ENCODE measurements at regions not wholly inside any gene's neighbourhood (a gene's known extent, or its start where the extent isn't known, plus 50 kb on each side); places are given as distances from the start of the nearest gene placed in this dataset.

GRCh38 chr1:239755107-239755912 lies 336.4 kb upstream of the FMN2 start:
- Histone ChIP-seq H4K20me1 (ENCODE audit: insufficient read depth, low read length) (no peaks in the 10 kb centered on the region), H3K9me3 (ENCODE audit: insufficient read depth, low read length) (no peaks in the 10 kb centered on the region), H3K79me2 (ENCODE audit: low read length) (no peaks in the 10 kb centered on the region), H3K4me3 (ENCODE audit: low read length) (no peak overlapping the region), H3K4me1 (ENCODE audit: low read length) (no peaks in the 10 kb centered on the region), H3K36me3 (replicated peaks; ENCODE audit: low read depth, low read length) (no peaks in the 10 kb centered on the region), H3K27ac (ENCODE audit: low read length) (no peak overlapping the region), H3K4me2 (ENCODE audit: low read length) (no peak overlapping the region), H3K9ac (ENCODE audit: low read length) (no peak overlapping the region), H2AFZ (ENCODE audit: low read depth, low read length) (no peak overlapping the region), H3K27me3 (ENCODE audit: low read depth, low read length) (peaks cover 5% of the 10 kb centered on the region; the same call in 1 of the 2 replicates)
- no peak for TF ChIP-seq EZH2phosphoT487 (IDR thresholded peaks at IDR 0.05; ENCODE audit: low read depth)
- TF ChIP-seq, protein P1, sequence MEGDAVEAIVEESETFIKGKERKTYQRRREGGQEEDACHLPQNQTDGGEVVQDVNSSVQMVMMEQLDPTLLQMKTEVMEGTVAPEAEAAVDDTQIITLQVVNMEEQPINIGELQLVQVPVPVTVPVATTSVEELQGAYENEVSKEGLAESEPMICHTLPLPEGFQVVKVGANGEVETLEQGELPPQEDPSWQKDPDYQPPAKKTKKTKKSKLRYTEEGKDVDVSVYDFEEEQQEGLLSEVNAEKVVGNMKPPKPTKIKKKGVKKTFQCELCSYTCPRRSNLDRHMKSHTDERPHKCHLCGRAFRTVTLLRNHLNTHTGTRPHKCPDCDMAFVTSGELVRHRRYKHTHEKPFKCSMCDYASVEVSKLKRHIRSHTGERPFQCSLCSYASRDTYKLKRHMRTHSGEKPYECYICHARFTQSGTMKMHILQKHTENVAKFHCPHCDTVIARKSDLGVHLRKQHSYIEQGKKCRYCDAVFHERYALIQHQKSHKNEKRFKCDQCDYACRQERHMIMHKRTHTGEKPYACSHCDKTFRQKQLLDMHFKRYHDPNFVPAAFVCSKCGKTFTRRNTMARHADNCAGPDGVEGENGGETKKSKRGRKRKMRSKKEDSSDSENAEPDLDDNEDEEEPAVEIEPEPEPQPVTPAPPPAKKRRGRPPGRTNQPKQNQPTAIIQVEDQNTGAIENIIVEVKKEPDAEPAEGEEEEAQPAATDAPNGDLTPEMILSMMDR (IDR thresholded peaks at IDR 0.05; ENCODE audit: low read depth, low read length) = no peak

DNA sequence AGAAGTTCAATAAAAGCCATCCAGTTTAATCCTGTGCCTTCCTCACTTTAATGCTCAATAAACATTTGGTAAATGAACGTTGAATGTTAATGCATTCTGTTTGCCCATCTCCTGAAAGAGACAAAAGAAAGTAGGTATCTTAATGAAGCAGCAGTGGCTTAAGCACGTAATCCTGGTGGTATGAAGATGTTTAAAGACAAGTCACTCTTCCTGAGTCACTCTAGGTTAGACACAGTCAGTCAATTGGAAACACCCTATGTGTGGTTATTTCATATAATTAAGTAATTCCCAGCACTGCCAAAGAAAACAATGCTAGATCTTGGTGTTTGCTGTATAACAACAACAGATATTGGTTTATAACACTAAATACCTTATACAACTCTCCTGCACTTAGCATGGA lies 334.0 kb upstream of the FMN2 start:
- Histone ChIP-seq H3K27me3 (ENCODE audit: low read depth, low read length) (peaks cover 5% of the 10 kb centered on the region; the same call in 1 of the 2 replicates), H3K9ac (ENCODE audit: low read length) (no peak overlapping the region), H3K4me1 (ENCODE audit: low read length) (no peaks in the 10 kb centered on the region), H2AFZ (ENCODE audit: low read depth, low read length) (no peak overlapping the region), H3K4me3 (ENCODE audit: low read length) (no peak overlapping the region), H3K36me3 (replicated peaks; ENCODE audit: low read depth, low read length) (no peaks in the 10 kb centered on the region), H3K27ac (ENCODE audit: low read length) (no peak overlapping the region), H3K4me2 (ENCODE audit: low read length) (no peak overlapping the region), H4K20me1 (ENCODE audit: insufficient read depth, low read length) (no peaks in the 10 kb centered on the region), H3K9me3 (ENCODE audit: insufficient read depth, low read length) (no peaks in the 10 kb centered on the region), H3K79me2 (ENCODE audit: low read length) (no peaks in the 10 kb centered on the region)
- TF ChIP-seq, protein P1 (IDR thresholded peaks at IDR 0.05; ENCODE audit: low read depth, low read length) = no peak
- TF ChIP-seq EZH2phosphoT487 (IDR thresholded peaks at IDR 0.05; ENCODE audit: low read depth) = no peak

GRCh38 chr1:239758756-239759155 lies 332.9 kb upstream of the FMN2 start:
- Histone ChIP-seq H2AFZ (ENCODE audit: low read depth, low read length) (no peak overlapping the region), H3K27ac (ENCODE audit: low read length) (no peak overlapping the region), H3K9ac (ENCODE audit: low read length) (no peak overlapping the region), H3K79me2 (ENCODE audit: low read length) (no peaks in the 10 kb centered on the region), H3K27me3 (ENCODE audit: low read depth, low read length) (peaks cover 5% of the 10 kb centered on the region; the same call in 1 of the 2 replicates), H4K20me1 (ENCODE audit: insufficient read depth, low read length) (no peaks in the 10 kb centered on the region), H3K4me2 (ENCODE audit: low read length) (no peak overlapping the region), H3K9me3 (ENCODE audit: insufficient read depth, low read length) (no peaks in the 10 kb centered on the region), H3K36me3 (replicated peaks; ENCODE audit: low read depth, low read length) (no peaks in the 10 kb centered on the region), H3K4me3 (ENCODE audit: low read length) (no peak overlapping the region), H3K4me1 (ENCODE audit: low read length) (no peaks in the 10 kb centered on the region)
- TF ChIP-seq, protein P1 (IDR thresholded peaks at IDR 0.05; ENCODE audit: low read depth, low read length) = no peak
- no peak for TF ChIP-seq EZH2phosphoT487 (IDR thresholded peaks at IDR 0.05; ENCODE audit: low read depth)

DNA sequence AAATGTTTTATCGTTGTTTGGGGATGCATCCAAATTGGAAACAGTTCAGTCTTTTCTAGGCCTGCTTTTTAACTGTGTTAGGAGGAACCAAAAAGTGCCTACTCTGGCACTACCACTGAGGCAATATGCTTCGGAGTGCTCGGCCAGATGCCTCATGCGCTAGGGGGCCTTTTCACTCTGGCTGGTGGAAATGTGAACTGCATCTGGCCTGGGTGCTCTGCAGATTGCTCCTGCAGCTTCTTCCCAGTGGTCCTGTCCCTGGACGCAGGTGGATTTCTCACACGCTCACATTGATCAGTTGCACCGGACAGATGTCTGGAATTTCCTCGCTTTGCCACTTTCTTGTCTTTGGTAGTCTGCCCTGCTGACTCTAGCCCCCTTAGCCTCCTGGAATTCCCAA lies 330.2 kb upstream of the FMN2 start:
- Histone ChIP-seq H2AFZ (ENCODE audit: low read depth, low read length) (no peak overlapping the region), H3K4me3 (ENCODE audit: low read length) (no peak overlapping the region), H3K9ac (ENCODE audit: low read length) (no peak overlapping the region), H3K27me3 (ENCODE audit: low read depth, low read length) (no peaks in the 10 kb centered on the region), H3K4me2 (ENCODE audit: low read length) (no peak overlapping the region), H3K27ac (ENCODE audit: low read length) (no peak overlapping the region), H3K79me2 (ENCODE audit: low read length) (no peaks in the 10 kb centered on the region), H3K9me3 (ENCODE audit: insufficient read depth, low read length) (no peaks in the 10 kb centered on the region), H3K36me3 (replicated peaks; ENCODE audit: low read depth, low read length) (no peaks in the 10 kb centered on the region), H4K20me1 (ENCODE audit: insufficient read depth, low read length) (no peaks in the 10 kb centered on the region), H3K4me1 (ENCODE audit: low read length) (no peaks in the 10 kb centered on the region)
- TF ChIP-seq, protein P1 (IDR thresholded peaks at IDR 0.05; ENCODE audit: low read depth, low read length) = no peak
- TF ChIP-seq EZH2phosphoT487 (IDR thresholded peaks at IDR 0.05; ENCODE audit: low read depth) = no peak
